WTC11 (cell line): ENCODE measurements at regions not wholly inside any gene's neighbourhood (a gene's known extent, or its start where the extent isn't known, plus 50 kb on each side); places are given as distances from the start of the nearest gene placed in this dataset.
"Not testable (repeated sequence)": the region's sequence is repeated elsewhere in the genome, so short reads cannot be mapped to it uniquely, and the experiment has no call there.

Experiments
- ATF6 ChIP-seq: sonication (generic); formaldehyde crosslinking; IDR thresholded peaks from 2 replicates; pipeline ENCODE4 v1.8.1; 2023; ENCODE audit warnings: mild to moderate bottlenecking, missing genetic modification reagents
- CBFB ChIP-seq: sonication (generic); formaldehyde crosslinking; IDR thresholded peaks from 2 replicates; pipeline ENCODE4 v1.8.1; 2022; ENCODE audit warnings: mild to moderate bottlenecking, low read depth, missing genetic modification reagents
- ERG ChIP-seq: fragments of 250-450 bp; sonication (Bioruptor Pico); IDR thresholded peaks from 2 replicates; pipeline ENCODE4 v1.8.0; 2021; ENCODE audit warnings: mild to moderate bottlenecking
- ESRRA ChIP-seq: sonication (generic); formaldehyde crosslinking; IDR thresholded peaks from 2 replicates; pipeline ENCODE4 v1.8.1; 2022; ENCODE audit warnings: mild to moderate bottlenecking, missing genetic modification reagents, borderline replicate concordance
- MAX ChIP-seq: sonication (generic); formaldehyde crosslinking; IDR thresholded peaks from 2 replicates; pipeline ENCODE4 v1.8.0; 2022; ENCODE audit warnings: mild to moderate bottlenecking, missing genetic modification reagents
- NR1H2 ChIP-seq: sonication (generic); formaldehyde crosslinking; IDR thresholded peaks from 2 replicates; pipeline ENCODE4 v1.9.0; 2021; ENCODE audit warnings: mild to moderate bottlenecking, moderate library complexity, missing genetic modification reagents
- PREB ChIP-seq: sonication (generic); formaldehyde crosslinking; IDR thresholded peaks from 2 replicates; pipeline ENCODE4 v1.8.1; 2022; ENCODE audit warnings: mild to moderate bottlenecking, missing genetic modification reagents, moderate library complexity, borderline replicate concordance
- ZNF219 ChIP-seq: sonication (generic); formaldehyde crosslinking; IDR thresholded peaks from 2 replicates; pipeline ENCODE4 v1.8.0; 2023; ENCODE audit warnings: missing genetic modification reagents, mild to moderate bottlenecking, borderline replicate concordance
- ZNF423 ChIP-seq: fragments of 250-450 bp; sonication (Bioruptor Pico); IDR thresholded peaks from 2 replicates; pipeline ENCODE4 v2.1.2; 2022; ENCODE audit warnings: mild to moderate bottlenecking, moderate library complexity
- TF ChIP-seq, protein P1 (sequence below): fragments of 200-600 bp; IDR thresholded peaks from 2 replicates; pipeline ENCODE4 v1.8.0; 2022; ENCODE audit warnings: antibody characterized with exemption

DNA sequence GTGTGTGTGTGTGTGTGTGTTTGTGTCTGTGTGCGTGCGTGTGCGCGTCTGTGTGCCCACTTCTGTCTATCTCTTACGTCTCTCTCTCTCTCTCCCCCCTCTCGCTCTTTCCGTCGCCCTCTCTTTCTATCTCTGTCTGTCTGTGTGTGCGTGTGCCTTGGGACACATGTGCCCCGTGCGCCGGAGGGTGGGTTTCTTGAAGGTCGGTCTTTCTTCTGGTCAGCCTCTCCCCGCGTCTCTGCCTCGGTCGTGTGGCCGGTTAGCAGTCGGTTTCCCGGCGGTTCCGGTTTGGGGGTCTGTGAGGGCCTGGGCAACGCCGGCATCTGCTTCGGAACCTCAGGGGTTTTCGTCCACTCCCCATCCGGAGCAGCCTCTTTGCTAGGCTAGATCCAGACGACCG is 1423.6 kb upstream of the PCDH10 start:
- TF ChIP-seq CBFB; MAX; ZNF219 (CRISPR knock-in tag); ATF6; ZNF423; NR1H2 (CRISPR knock-in tag); ERG (CRISPR knock-in tag); PREB (CRISPR knock-in tag); ESRRA (CRISPR knock-in tag): not testable (repeated sequence)
- TF ChIP-seq, protein P1, sequence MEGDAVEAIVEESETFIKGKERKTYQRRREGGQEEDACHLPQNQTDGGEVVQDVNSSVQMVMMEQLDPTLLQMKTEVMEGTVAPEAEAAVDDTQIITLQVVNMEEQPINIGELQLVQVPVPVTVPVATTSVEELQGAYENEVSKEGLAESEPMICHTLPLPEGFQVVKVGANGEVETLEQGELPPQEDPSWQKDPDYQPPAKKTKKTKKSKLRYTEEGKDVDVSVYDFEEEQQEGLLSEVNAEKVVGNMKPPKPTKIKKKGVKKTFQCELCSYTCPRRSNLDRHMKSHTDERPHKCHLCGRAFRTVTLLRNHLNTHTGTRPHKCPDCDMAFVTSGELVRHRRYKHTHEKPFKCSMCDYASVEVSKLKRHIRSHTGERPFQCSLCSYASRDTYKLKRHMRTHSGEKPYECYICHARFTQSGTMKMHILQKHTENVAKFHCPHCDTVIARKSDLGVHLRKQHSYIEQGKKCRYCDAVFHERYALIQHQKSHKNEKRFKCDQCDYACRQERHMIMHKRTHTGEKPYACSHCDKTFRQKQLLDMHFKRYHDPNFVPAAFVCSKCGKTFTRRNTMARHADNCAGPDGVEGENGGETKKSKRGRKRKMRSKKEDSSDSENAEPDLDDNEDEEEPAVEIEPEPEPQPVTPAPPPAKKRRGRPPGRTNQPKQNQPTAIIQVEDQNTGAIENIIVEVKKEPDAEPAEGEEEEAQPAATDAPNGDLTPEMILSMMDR: not testable (repeated sequence)
